ENCODE measurements at regions not wholly inside any gene's neighbourhood (a gene's known extent, or its start where the extent isn't known, plus 50 kb on each side); places are given as distances from the start of the nearest gene placed in this dataset.

DNA sequence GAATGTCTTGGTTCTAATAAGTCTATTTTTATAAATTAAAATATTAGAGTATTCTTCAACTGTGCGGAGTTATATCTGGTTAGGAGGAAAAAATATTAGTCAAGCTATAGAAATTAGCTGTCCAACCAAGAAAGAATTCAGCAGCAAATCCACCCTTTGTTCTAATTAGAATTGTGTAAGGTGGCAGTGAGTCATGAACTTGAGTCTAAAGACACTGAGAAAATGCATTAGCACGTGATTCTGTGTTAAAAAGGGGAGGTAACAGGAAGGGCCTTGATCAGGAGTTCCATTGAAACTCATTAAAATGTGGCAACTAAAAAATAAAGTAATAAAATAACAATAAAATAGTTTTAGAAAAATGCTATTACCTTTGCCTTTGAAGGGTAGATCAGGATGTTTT is 398.2 kb upstream of the RGS18 start:
- TF ChIP-seq, protein P1, sequence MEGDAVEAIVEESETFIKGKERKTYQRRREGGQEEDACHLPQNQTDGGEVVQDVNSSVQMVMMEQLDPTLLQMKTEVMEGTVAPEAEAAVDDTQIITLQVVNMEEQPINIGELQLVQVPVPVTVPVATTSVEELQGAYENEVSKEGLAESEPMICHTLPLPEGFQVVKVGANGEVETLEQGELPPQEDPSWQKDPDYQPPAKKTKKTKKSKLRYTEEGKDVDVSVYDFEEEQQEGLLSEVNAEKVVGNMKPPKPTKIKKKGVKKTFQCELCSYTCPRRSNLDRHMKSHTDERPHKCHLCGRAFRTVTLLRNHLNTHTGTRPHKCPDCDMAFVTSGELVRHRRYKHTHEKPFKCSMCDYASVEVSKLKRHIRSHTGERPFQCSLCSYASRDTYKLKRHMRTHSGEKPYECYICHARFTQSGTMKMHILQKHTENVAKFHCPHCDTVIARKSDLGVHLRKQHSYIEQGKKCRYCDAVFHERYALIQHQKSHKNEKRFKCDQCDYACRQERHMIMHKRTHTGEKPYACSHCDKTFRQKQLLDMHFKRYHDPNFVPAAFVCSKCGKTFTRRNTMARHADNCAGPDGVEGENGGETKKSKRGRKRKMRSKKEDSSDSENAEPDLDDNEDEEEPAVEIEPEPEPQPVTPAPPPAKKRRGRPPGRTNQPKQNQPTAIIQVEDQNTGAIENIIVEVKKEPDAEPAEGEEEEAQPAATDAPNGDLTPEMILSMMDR (IDR thresholded peaks at IDR 0.05) = no peak
- no peak for TF ChIP-seq EZH2phosphoT487 (IDR thresholded peaks at IDR 0.05)
